AG09309 (cell line): ENCODE measurements at regions not wholly inside any gene's neighbourhood (a gene's known extent, or its start where the extent isn't known, plus 50 kb on each side); places are given as distances from the start of the nearest gene placed in this dataset.

ENCODE experiments used
- DNase-seq: peaks from one replicate; pipeline ENCODE4 v3.0.0-alpha.2; 2010; ENCODE audit warnings: low read depth
- H3K4me3 ChIP-seq: 2 replicates; pipeline ENCODE4 v1.5.1; 2011; ENCODE audit warnings: mild to moderate bottlenecking, low read depth, low read length, moderate library complexity; ENCODE audit not compliant: control insufficient read depth
- CTCF ChIP-seq: IDR thresholded peaks from 2 replicates; pipeline ENCODE4 v1.5.1; 2011; ENCODE audit warnings: mild to moderate bottlenecking, low read depth, low read length, inconsistent platforms; ENCODE audit not compliant: insufficient read depth, control insufficient read depth; ENCODE audit errors: missing control alignments

GRCh38 chr10:106479636-106480035 is 684.9 kb downstream of the SORCS1 start:
- DNase-seq: no peak
- H3K4me3 ChIP-seq: no peak overlapping the region
- TF ChIP-seq CTCF: no peak

- no peak for TF ChIP-seq CTCF
- no peak overlapping the region for H3K4me3 ChIP-seq
- no peak for DNase-seq
Measured at GRCh38 chr10:106474876-106475275, 689.6 kb downstream of the SORCS1 start.

GRCh38 chr10:106473129-106473685 is 691.3 kb downstream of the SORCS1 start:
- no peak for TF ChIP-seq CTCF
- no peak for DNase-seq
- H3K4me3 ChIP-seq: no peak overlapping the region

- no peak overlapping the region for H3K4me3 ChIP-seq
- TF ChIP-seq CTCF: no peak
- no peak for DNase-seq
Measured at GRCh38 chr10:106467506-106467905, 697.0 kb downstream of the SORCS1 start.

- H3K4me3 ChIP-seq: no peak overlapping the region
- TF ChIP-seq CTCF: no peak
- no peak for DNase-seq
Measured at GRCh38 chr10:106457522-106457921, 707.0 kb downstream of the SORCS1 start.

- no peak overlapping the region for H3K4me3 ChIP-seq
- no peak for DNase-seq
- TF ChIP-seq CTCF: no peak
Measured at GRCh38 chr10:106454233-106454632, 710.3 kb downstream of the SORCS1 start.

- H3K4me3 ChIP-seq: no peak overlapping the region
- TF ChIP-seq CTCF: no peak
- no peak for DNase-seq
Measured at GRCh38 chr10:106450966-106451365, 713.5 kb downstream of the SORCS1 start.
